HG03558 (cell line): ENCODE measurements at regions not wholly inside any gene's neighbourhood (a gene's known extent, or its start where the extent isn't known, plus 50 kb on each side); places are given as distances from the start of the nearest gene placed in this dataset.
"Not testable (repeated sequence)": the region's sequence is repeated elsewhere in the genome, so short reads cannot be mapped to it uniquely, and the experiment has no call there.

Experiments
- ATAC-seq: cut with Tn5 transposase; IDR thresholded peaks from one replicate; pipeline ENCODE4 v1.9.1; 2021; ENCODE audit warnings: moderate number of reproducible peaks; ENCODE audit not compliant: unreplicated experiment; ENCODE audit errors: extremely low read depth

DNA sequence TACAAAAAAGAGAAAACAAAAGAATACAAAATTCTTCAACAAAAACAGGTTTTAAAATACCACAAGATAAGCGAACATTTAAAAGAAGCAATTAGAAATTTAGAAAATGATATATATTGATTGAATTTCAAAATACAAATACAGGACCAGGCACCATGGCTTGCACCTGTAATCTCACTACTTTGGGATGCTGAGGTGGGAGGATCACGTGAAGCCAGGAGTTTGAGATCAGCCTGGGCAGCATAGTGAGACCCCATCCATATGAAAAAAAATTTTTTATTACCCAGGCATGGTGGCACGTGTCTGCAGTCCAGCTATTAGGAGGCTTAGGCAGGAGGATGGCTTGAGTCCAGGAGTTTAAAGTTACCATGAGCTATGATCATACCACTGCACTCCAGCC, 109.9 kb upstream of the SLC30A5 start:
- ATAC-seq = no peak

DNA sequence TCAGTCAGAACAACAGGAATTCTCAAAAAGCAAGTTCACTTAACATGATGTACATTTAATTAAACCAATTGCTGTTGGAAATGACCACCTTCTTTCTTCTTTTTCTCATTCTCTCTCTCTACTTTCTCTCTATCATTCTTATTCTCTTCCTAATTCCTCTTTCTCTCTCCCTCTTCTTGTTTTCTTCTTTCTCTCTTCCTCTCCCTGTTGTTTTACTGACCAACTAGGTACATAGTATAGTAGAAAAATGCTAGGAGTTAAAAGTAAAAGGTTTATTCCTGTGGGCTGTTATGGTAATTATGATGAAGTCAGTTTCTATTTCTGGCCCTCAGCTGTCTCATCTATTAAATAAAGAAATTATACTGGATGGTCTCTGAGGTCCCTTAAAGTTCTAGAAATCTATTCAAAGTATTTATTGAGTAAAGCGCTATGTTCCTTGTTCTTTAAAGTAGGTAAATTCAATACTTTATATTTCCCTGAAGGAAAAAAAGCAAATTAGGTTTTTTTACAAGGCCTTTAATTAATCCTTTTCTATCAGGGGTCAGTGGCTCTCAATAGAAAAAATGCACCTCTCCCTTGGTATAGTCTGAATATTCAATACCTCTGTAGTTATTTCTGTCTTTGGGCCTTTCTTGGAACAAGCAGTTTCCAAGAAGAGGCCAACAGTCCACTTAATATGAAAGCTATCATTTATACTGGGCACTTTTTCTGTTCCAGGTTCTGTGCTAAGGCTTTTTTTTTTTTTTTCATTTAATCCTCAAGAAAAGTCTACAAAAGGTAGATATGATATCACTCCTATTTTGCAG, 102.3 kb upstream of the SLC30A5 start:
- no peak for ATAC-seq

DNA sequence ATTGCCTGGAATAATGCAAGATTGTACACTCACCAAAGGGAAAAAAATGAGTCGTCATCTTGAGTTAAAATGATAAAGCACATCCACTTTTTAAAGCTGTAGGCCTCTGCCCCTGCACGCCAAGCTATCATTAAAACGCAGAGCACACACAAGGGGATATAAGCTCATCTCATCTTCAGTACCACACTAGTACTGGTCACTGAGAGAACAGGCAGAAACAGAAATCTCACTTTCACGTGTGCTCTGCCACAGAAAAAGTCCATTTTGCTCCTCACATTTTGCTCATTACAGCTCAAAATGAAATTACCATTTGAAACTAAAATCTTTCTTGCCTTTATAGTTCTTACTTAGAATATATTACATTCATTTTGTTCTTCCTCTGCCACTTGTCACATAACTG, 99.2 kb upstream of the SLC30A5 start:
- ATAC-seq = no peak

DNA sequence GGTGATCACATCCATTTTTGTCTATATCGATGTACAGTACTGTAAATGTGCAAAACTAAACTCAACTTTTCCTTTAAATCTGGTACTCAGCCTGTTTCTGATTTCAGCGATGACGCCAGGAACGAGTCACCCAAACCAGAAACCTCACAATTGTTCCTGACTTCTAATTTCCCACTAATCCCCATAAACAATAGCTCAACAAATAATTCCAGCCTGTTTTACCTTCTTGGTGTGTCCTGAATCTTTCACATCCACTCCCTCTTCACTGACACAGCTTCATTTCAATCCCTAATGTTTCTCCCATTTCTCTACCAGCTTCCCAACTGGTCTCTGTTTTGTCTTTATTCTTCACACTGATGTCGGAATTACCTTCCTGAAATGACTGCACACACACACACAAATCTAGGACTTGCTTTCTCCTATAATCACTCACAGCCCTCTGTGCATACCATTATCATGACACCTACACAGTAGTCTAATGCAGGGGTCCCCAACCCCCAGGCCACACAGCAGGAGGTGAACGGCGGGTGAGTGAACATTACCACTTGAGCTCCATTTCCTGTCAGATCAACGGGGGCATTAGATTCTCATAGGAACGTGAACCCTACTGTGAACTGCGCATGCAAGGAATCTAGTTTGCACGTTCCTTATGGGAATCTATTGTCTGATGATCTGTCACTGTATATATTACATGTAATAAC, 97.8 kb upstream of the SLC30A5 start:
- ATAC-seq = no peak

DNA sequence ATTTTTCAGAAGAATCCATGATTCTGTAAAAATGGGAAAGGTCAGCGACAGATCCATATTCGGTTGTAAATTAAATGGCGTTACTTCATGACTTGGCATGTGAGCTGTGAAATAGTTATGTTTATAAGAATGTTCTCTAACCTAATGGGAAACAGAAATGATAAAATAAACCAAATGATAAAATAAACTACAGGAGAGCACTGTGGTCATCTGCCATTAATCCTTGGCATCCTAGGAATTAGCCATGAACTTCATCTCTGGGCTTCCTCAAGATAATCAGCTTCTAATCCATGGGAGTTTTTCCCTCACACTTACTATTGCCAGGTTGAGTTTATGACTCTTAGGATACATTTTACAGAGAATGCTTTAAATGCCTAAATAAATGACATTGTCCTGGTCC, 94.6 kb upstream of the SLC30A5 start:
- no peak for ATAC-seq

DNA sequence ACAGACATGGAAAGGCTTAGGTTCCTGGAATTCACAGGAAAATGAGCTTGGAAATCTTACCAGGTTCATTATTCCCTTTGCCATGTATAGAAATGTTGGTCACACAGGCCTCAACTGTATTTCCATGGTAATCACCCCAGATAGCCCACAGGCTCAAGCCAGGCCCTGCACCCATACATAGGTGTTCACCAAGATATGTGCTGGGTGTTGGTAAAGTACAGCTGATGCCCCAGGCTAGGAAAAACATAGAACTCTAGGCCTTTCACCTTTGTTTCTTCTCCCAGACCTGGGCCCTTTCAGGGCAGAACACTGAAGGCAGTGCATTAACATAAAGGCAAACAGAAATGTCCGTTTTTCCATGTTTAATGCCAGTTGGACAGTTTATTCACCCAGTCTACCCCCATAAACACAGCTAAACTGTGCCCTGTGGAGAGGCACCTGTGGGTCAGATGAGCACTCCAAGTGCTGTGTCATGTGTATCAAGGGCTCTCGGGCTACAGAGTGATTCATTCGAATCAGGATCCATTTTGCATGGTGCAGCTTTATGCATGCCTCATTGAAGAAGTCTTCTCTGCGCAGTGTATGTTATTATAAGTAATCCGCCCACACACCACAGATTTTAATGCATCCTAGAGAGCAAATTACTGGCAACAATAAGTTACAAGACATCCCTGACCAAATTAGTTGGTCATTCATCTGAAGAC, 93.4 kb upstream of the SLC30A5 start:
- no peak for ATAC-seq

DNA sequence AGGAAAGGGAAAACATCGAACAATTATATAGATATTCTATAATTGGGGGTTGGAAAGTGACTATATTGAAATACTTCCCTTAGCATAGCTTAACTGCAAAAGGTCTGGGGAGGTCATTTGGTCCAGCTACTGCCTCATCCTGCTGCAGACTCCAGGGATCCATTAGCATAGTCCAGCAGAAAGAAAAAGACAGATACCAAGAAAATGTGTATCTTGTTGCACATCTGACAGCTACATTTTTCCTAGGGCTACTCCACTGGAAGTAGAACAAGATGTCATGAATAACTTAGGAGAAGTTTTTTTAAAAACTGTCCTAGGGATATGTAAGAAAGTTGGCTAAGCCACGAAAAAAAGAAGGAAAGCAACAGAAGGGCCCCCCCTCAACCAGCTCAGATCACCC, 92.9 kb upstream of the SLC30A5 start:
- no peak for ATAC-seq

DNA sequence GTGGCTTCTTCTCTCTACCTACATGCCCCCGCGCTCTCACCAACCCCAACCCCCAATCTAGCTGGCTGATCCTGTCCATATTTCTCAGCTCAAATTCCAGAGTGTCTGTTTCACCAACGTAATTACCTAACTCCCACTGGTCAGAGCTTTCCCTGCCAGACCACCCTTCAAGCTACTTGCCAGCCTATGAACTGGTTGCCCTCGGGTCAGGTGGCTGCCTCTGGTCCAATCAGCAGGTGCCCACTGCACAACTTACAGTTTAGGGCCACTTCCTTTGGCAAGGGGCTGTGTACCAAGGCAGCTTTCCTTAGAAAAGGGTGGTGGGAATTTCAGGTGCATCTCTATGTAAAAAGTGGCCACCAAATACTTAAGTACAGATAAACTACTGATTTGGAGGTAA, 92.2 kb upstream of the SLC30A5 start:
- ATAC-seq = no peak

DNA sequence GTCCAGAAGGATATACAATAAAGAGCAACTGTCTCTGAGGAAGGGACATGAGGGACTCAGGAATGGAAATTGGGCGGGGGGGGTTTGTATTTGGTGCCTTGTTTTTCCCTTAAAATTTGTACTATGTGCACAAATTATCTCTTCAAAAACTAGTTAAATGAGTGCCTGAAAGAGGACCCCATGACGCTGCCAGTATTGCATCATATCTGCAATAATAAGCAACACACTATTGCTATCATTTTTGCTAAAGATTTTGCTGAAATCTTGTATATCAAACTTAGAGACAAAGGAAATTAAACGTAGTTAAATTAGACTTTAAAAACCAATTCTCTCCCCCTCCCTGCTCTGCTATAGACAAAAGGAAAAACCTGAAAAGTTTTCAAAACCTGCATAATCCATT, 89.7 kb upstream of the SLC30A5 start:
- no peak for ATAC-seq

DNA sequence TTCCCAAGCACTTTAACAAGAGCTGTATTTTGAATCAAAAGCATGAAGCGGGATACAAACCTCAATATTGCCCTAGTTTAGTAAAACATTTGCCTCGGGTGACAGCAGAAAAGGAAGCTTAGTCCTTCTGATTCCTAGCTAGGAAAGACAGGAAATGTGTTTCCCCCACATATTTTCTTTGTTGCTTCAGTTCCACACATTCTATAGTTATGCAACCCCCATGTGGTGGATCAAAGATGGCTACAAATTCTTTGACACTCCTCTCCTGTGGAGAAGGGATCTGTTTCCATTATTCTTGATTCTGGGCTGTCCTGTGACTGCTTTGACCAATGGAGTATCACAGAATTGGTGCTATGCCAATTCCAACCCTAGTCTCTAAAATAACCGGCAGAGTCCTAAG, 89.1 kb upstream of the SLC30A5 start:
- no peak for ATAC-seq

DNA sequence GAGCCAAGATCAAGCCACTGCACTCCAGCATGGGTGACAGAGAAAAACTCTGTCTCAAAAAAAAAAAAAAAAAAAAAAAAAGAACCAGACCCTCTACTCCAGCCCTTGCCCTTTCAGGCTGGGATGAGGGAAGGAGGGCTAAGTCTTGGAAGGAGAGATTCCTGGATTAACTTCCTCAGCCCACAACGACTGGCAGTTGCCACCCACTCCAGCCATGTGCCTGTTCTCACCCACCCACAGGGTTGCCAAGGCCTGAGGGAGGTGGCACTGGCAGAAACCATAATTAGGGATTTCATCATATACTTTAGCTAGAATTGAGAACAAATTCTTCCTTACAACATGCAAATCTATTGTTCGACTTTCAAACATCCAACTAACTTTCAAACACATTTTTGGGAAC, 87.8 kb upstream of the SLC30A5 start:
- ATAC-seq = no peak

DNA sequence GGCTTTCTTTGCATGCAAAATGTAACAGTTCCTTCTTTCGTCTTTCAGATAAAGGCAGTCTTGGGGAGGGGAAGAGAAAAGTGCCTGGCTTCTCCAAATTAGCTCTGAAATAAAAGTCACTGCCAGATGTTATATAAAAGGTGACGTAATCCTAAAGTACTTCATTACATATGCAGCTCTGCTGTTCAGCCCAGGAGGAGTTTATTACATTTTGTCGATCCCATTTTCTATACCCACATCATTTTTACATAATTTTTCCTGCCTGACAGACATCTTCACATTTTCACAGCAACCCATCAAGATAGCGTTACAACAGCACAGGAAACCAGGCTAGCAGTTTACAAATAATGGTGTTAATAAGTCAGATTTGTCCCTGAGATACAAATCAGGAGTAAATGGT, 86.7 kb upstream of the SLC30A5 start:
- no peak for ATAC-seq

DNA sequence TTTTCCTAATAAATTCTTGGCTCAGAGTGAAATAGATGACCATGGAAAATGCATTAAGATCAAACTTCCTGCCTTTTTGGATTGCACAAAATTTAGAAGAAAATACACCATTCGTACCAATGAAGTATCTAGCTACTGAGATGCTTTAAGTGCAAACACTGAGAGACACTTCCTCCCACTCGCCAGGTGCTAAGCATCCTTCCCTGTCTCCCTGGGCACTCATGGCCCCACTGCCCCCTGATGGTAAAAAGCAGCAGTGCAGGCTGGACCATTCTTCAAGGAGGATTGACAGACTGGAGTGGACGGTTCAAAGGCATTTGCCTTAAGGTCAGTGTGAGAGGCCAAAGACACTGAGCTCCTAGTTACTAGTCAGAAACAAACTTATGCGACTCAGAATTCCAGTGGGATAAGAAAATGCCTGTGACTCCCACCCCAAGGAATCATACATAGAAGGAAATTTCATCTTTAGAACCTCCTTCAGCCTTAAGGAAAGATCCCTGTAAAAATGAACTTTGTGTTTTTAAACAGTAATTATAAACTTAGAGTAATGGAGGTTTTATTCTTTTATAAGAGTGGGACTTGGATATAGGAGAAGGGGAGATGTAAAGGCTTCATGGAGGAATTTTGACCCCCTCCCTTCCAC, 86.0 kb upstream of the SLC30A5 start:
- no peak for ATAC-seq

DNA sequence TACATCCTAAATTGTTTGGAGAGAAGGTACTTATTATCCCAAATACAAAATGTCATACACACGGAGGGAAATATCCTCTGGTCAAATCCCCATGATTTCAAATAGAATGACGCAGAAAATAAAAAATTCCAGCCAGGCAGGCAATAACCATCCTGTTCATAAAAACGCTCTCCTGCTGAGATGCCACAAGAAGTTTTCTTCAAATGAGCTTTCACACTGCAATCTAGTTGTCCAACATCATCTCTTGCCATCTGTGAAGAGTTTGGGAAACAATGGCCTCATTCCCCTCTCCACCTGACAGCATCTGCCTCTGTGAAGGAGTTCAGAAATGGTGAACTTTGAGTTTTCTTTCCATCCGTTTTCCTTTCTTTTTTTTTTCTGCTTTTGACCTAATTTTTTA, 83.3 kb upstream of the SLC30A5 start:
- ATAC-seq = no peak

DNA sequence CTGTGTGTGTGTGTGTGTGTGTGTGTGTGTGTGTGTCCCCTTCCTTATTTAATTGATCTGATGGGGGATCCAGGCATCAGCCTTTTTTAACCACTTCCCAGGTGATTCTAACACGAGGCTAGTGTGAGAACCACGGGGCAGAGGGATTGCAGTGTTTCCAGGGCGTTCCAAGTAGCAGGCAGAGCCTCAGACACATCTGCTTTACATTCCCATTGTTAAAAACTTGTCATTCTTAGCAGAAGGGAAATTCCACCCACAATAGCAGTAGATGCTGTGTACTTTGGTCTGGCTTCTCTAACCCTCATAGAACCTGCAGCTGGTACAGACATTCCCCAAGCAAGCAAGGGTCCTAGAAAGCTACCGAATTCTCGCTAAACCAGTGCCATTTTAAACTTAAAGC, 81.9 kb upstream of the SLC30A5 start:
- no peak for ATAC-seq

DNA sequence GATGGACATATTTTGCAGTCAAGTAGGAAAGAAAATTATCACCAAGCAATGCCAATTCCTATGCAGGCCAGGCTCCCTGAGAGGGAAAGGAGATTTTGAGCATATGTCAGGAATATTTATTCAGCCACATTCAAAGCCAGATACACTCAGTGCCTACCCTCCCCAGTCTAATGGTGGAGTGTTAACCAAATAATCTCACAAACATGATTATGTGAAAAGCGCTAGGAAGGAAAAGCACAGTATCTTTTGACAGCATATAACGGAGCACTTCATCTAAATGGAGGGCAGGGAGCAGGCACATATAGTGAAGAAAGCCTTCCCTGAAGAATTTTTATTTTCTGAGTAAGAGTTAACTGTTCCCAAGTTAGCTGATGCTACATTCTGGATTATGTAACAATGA, 80.3 kb upstream of the SLC30A5 start:
- ATAC-seq = no peak

DNA sequence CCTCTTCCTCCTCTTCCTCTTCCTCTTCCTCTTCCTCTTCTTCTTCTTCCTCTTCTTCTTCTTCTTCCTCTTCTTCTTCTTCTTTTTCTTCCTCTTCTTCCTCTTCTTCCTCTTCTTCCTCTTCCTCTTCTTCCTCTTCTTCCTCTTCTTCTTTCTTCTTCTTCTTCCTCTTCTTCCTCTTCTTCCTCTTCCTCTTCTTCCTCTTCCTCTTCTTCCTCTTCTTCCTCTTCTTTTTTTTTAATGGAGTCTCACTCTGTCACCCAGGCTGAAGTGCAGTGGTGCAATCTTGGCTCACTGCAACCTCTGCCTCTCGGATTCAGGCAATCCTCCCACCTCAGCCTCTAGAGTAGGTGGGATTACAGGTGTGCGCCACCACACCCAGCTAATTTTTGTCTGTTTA, 79.8 kb upstream of the SLC30A5 start:
- not testable (repeated sequence) for ATAC-seq

DNA sequence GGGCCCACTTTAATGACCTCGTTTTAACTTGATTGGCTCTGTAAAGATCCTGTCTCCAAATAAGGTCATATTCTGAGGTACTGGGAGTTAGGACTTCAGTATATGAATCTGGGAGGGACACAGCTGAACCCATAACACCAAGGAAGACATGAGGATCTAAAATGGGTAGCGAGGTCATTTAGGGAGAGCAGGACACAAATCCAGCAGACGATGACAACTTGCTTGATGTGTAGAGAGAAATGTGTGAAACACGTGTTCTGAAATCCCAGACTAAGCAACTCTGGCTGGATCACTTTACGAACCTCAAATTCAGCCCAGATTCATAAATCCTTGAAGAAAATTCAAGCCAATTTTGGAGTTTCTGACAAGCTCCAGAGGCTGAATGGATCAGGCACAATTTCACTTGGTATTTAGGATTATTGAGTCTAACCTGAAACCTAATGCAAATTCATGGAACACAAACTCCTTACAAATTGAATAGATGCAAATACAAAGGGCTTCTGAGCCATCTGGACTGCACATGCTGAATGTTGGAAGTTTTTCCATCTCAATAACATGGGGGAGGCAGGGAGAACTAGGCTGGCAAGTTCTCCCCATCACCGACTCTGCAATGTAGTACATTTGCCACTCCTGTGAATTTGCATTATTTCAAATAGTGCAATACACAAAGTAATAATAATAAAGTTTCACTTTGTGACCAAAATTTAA, 74.0 kb upstream of the SLC30A5 start:
- ATAC-seq = no peak

DNA sequence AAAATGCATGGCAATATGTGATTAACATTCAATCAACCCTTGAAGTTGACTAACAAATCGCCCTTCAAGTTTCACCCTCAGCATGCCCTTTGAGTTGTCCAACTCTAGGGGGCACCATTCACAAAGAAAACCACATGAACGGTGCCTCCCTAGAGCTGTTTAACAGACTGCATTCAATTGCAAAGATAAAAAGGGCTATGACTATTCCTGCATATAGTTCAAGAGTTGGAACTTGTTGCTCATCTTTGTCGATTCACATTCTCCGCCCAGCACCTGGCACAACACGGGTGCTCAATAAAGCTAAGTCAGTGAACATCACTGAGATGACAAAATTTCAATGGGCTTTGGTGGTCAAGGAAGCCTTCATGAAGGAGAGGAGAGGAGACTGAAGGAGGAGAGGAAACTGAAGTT, 69.6 kb upstream of the SLC30A5 start:
- ATAC-seq = no peak

DNA sequence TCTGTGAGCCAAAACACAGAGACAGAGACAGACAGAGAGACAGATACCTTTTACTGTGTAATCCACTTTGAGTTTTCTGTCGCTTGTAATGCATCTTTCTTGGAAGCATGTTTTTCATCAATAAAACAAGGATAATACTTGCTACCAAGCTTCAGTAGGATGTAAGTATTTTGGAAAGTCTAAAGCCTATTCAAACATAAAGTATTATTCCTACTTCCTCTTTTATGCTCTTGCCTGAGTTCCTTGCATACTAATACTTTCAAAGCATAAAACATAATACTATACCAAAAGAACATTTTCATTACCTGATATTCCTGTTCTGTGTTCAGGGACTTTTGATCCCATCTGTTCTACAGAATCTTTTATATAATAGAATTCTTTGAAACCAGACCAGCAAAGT, 64.5 kb upstream of the SLC30A5 start:
- no peak for ATAC-seq
